ENCODE measurements at regions not wholly inside any gene's neighbourhood (a gene's known extent, or its start where the extent isn't known, plus 50 kb on each side); places are given as distances from the start of the nearest gene placed in this dataset.
"Not testable (repeated sequence)": the region's sequence is repeated elsewhere in the genome, so short reads cannot be mapped to it uniquely, and the experiment has no call there.

- no peak for DNase-seq (ENCODE audit: low spot score)
Measured at GRCh38 chr11:119586181-119586580, 142.8 kb downstream of the NECTIN1 start.

GRCh38 chr11:119585043-119585781 is 143.8 kb downstream of the NECTIN1 start:
- DNase-seq (ENCODE audit: low spot score) = no peak

- no peak for DNase-seq (ENCODE audit: low spot score)
Measured at GRCh38 chr11:119584193-119585042, 144.6 kb downstream of the NECTIN1 start.

- no peak for DNase-seq (ENCODE audit: low spot score)
Measured at GRCh38 chr11:119583585-119583984, 145.4 kb downstream of the NECTIN1 start.

- not testable (repeated sequence) for DNase-seq (ENCODE audit: low spot score)
Measured at GRCh38 chr11:119581396-119581795, 147.6 kb downstream of the NECTIN1 start.

- no peak for DNase-seq (ENCODE audit: low spot score)
Measured at GRCh38 chr11:119580751-119581150, 148.2 kb downstream of the NECTIN1 start.

- no peak for DNase-seq (ENCODE audit: low spot score)
Measured at GRCh38 chr11:119580081-119580480, 148.9 kb downstream of the NECTIN1 start.

- DNase-seq (ENCODE audit: low spot score) = no peak
Measured at GRCh38 chr11:119578521-119579191, 150.3 kb downstream of the NECTIN1 start.

- no peak for DNase-seq (ENCODE audit: low spot score)
Measured at GRCh38 chr11:119573858-119574257, 150.9 kb upstream of the THY1 start.

- DNase-seq (ENCODE audit: low spot score) = no peak
Measured at GRCh38 chr11:119572481-119573424, 149.8 kb upstream of the THY1 start.

- DNase-seq (ENCODE audit: low spot score) = no peak
Measured at GRCh38 chr11:119571311-119571710, 148.3 kb upstream of the THY1 start.

- DNase-seq (ENCODE audit: low spot score) = no peak
Measured at GRCh38 chr11:119567688-119568582, 145.0 kb upstream of the THY1 start.

- DNase-seq (ENCODE audit: low spot score) = no peak
Measured at GRCh38 chr11:119566319-119566718, 143.3 kb upstream of the THY1 start.

- DNase-seq (ENCODE audit: low spot score) = not testable (repeated sequence)
Measured at GRCh38 chr11:119565693-119566092, 142.7 kb upstream of the THY1 start.

- DNase-seq (ENCODE audit: low spot score) = no peak
Measured at GRCh38 chr11:119560961-119561360, 138.0 kb upstream of the THY1 start.

GRCh38 chr11:119560291-119560690 is 137.3 kb upstream of the THY1 start:
- DNase-seq (ENCODE audit: low spot score) = no peak

GRCh38 chr11:119552106-119552485 is 129.1 kb upstream of the THY1 start:
- no peak for DNase-seq (ENCODE audit: low spot score)

- no peak for DNase-seq (ENCODE audit: low spot score)
Measured at GRCh38 chr11:119551420-119552105, 128.6 kb upstream of the THY1 start.

GRCh38 chr11:119550053-119550752 is 127.2 kb upstream of the THY1 start:
- no peak for DNase-seq (ENCODE audit: low spot score)
